ENCODE measurements at regions not wholly inside any gene's neighbourhood (a gene's known extent, or its start where the extent isn't known, plus 50 kb on each side); places are given as distances from the start of the nearest gene placed in this dataset.

GRCh38 chr9:90271707-90272106 is 370.9 kb downstream of the DIRAS2 start:
- no peak overlapping the region for H3K27ac Mint-ChIP-seq
- H3K9me3 Mint-ChIP-seq, result no peaks in the 10 kb centered on the region
- DNase-seq, result no peak
- no peaks in the 10 kb centered on the region for H3K4me1 Mint-ChIP-seq
- peaks cover 8% of the 10 kb centered on the region for H3K27me3 Mint-ChIP-seq
- H3K36me3 Mint-ChIP-seq, result no peaks in the 10 kb centered on the region
- CTCF ChIA-PET, result no interaction called here
- H3K4me3 Mint-ChIP-seq, result no peak overlapping the region

- H3K27me3 Mint-ChIP-seq, result peaks cover 9% of the 10 kb centered on the region
- no peak overlapping the region for H3K4me3 Mint-ChIP-seq
- CTCF ChIA-PET, result no interaction called here
Observed at GRCh38 chr9:90274725-90275124, 367.9 kb downstream of the DIRAS2 start.

GRCh38 chr9:90285946-90286345 is 356.7 kb downstream of the DIRAS2 start:
- no peak for DNase-seq
- no peaks in the 10 kb centered on the region for H3K9me3 Mint-ChIP-seq

More at GRCh38 chr9:90274725-90275124, 367.9 kb downstream of the DIRAS2 start:
- H3K27ac Mint-ChIP-seq, result no peak overlapping the region
- no peaks in the 10 kb centered on the region for H3K4me1 Mint-ChIP-seq
- DNase-seq, result no peak
- H3K36me3 Mint-ChIP-seq, result no peaks in the 10 kb centered on the region
- no peaks in the 10 kb centered on the region for H3K9me3 Mint-ChIP-seq

GRCh38 chr9:90287567-90288274 is 354.9 kb downstream of the DIRAS2 start:
- Mint-ChIP-seq H3K9me3 (no peaks in the 10 kb centered on the region), H3K27me3 (peaks cover 24% of the 10 kb centered on the region), H3K27ac (no peak overlapping the region), H3K4me3 (no peak overlapping the region), H3K36me3 (no peaks in the 10 kb centered on the region), H3K4me1 (no peaks in the 10 kb centered on the region)
- CTCF ChIA-PET, result no interaction called here
- DNase-seq, result no peak

More at GRCh38 chr9:90285946-90286345, 356.7 kb downstream of the DIRAS2 start:
- peaks cover 18% of the 10 kb centered on the region for H3K27me3 Mint-ChIP-seq
- no peaks in the 10 kb centered on the region for H3K4me1 Mint-ChIP-seq
- CTCF ChIA-PET, result no interaction called here
- no peaks in the 10 kb centered on the region for H3K36me3 Mint-ChIP-seq
- no peak overlapping the region for H3K4me3 Mint-ChIP-seq
- no peak overlapping the region for H3K27ac Mint-ChIP-seq

- Mint-ChIP-seq H3K4me3 (no peak overlapping the region), H3K4me1 (no peaks in the 10 kb centered on the region), H3K9me3 (no peaks in the 10 kb centered on the region), H3K27me3 (peaks cover 24% of the 10 kb centered on the region), H3K27ac (no peak overlapping the region), H3K36me3 (no peaks in the 10 kb centered on the region)
- no peak for DNase-seq
- CTCF ChIA-PET, result no interaction called here
Observed at GRCh38 chr9:90288275-90288639, 354.4 kb downstream of the DIRAS2 start.

GRCh38 chr9:90290716-90291485 is 351.7 kb downstream of the DIRAS2 start:
- H3K4me1 Mint-ChIP-seq, result no peaks in the 10 kb centered on the region

GRCh38 chr9:90296539-90296938 is 346.1 kb downstream of the DIRAS2 start:
- H3K4me1 Mint-ChIP-seq, result no peaks in the 10 kb centered on the region
- H3K27ac Mint-ChIP-seq, result no peak overlapping the region
- CTCF ChIA-PET, result no interaction called here
- no peak for DNase-seq
- H3K36me3 Mint-ChIP-seq, result no peaks in the 10 kb centered on the region
- peaks cover 6% of the 10 kb centered on the region for H3K27me3 Mint-ChIP-seq
- no peak overlapping the region for H3K4me3 Mint-ChIP-seq
- no peaks in the 10 kb centered on the region for H3K9me3 Mint-ChIP-seq

More at GRCh38 chr9:90290716-90291485, 351.7 kb downstream of the DIRAS2 start:
- Mint-ChIP-seq H3K27ac (no peak overlapping the region), H3K27me3 (peaks cover 20% of the 10 kb centered on the region), H3K36me3 (no peaks in the 10 kb centered on the region), H3K9me3 (no peaks in the 10 kb centered on the region), H3K4me3 (no peak overlapping the region)
- CTCF ChIA-PET, result no interaction called here
- no peak for DNase-seq

GRCh38 chr9:90299968-90300367 is 342.7 kb downstream of the DIRAS2 start:
- Mint-ChIP-seq H3K4me1 (no peaks in the 10 kb centered on the region), H3K9me3 (no peaks in the 10 kb centered on the region), H3K4me3 (no peak overlapping the region), H3K27ac (no peak overlapping the region), H3K27me3 (peaks cover 5% of the 10 kb centered on the region), H3K36me3 (no peaks in the 10 kb centered on the region)
- CTCF ChIA-PET, result no interaction called here
- no peak for DNase-seq

GRCh38 chr9:90300611-90301276 is 341.9 kb downstream of the DIRAS2 start:
- CTCF ChIA-PET, result no interaction called here
- H3K27ac Mint-ChIP-seq, result no peak overlapping the region
- H3K4me3 Mint-ChIP-seq, result no peak overlapping the region
- H3K4me1 Mint-ChIP-seq, result no peaks in the 10 kb centered on the region
- H3K9me3 Mint-ChIP-seq, result no peaks in the 10 kb centered on the region
- peaks cover 5% of the 10 kb centered on the region for H3K27me3 Mint-ChIP-seq
- H3K36me3 Mint-ChIP-seq, result no peaks in the 10 kb centered on the region
- DNase-seq, result no peak

GRCh38 chr9:90301277-90301653 is 341.4 kb downstream of the DIRAS2 start:
- CTCF ChIA-PET, result no interaction called here
- H3K9me3 Mint-ChIP-seq, result no peaks in the 10 kb centered on the region
- peaks cover 5% of the 10 kb centered on the region for H3K27me3 Mint-ChIP-seq
- no peaks in the 10 kb centered on the region for H3K4me1 Mint-ChIP-seq
- no peak for DNase-seq
- no peaks in the 10 kb centered on the region for H3K36me3 Mint-ChIP-seq
- H3K4me3 Mint-ChIP-seq, result no peak overlapping the region
- H3K27ac Mint-ChIP-seq, result no peak overlapping the region

- Mint-ChIP-seq H3K4me3 (no peak overlapping the region), H3K36me3 (no peaks in the 10 kb centered on the region), H3K9me3 (no peaks in the 10 kb centered on the region), H3K27me3 (peaks cover 5% of the 10 kb centered on the region), H3K27ac (no peak overlapping the region), H3K4me1 (no peaks in the 10 kb centered on the region)
- DNase-seq, result no peak
- CTCF ChIA-PET, result no interaction called here
Observed at GRCh38 chr9:90303655-90304054, 339.0 kb downstream of the DIRAS2 start.

- no peak overlapping the region for H3K4me3 Mint-ChIP-seq
- H3K27me3 Mint-ChIP-seq, result peaks cover 5% of the 10 kb centered on the region
- DNase-seq, result no peak
- no peaks in the 10 kb centered on the region for H3K4me1 Mint-ChIP-seq
- H3K9me3 Mint-ChIP-seq, result no peaks in the 10 kb centered on the region
- H3K27ac Mint-ChIP-seq, result no peak overlapping the region
- no peaks in the 10 kb centered on the region for H3K36me3 Mint-ChIP-seq
- CTCF ChIA-PET, result no interaction called here
Observed at GRCh38 chr9:90306158-90306557, 336.5 kb downstream of the DIRAS2 start.

- no peak for DNase-seq
- no peaks in the 10 kb centered on the region for H3K36me3 Mint-ChIP-seq
- no peak overlapping the region for H3K27ac Mint-ChIP-seq
- H3K9me3 Mint-ChIP-seq, result no peaks in the 10 kb centered on the region
- CTCF ChIA-PET, result no interaction called here
- H3K4me3 Mint-ChIP-seq, result no peak overlapping the region
- no peaks in the 10 kb centered on the region for H3K4me1 Mint-ChIP-seq
- peaks cover 8% of the 10 kb centered on the region for H3K27me3 Mint-ChIP-seq
Observed at GRCh38 chr9:90307167-90307833, 335.3 kb downstream of the DIRAS2 start.

- no peaks in the 10 kb centered on the region for H3K4me1 Mint-ChIP-seq
- CTCF ChIA-PET, result no interaction called here
- no peaks in the 10 kb centered on the region for H3K9me3 Mint-ChIP-seq
- no peak for DNase-seq
- H3K4me3 Mint-ChIP-seq, result no peak overlapping the region
- no peaks in the 10 kb centered on the region for H3K36me3 Mint-ChIP-seq
- peaks cover 5% of the 10 kb centered on the region for H3K27me3 Mint-ChIP-seq
- no peak overlapping the region for H3K27ac Mint-ChIP-seq
Observed at GRCh38 chr9:90307891-90308290, 334.7 kb downstream of the DIRAS2 start.

Data from activated naive CD4-positive, alpha-beta T cell treated with anti-CD3 and anti-CD28 coated beads, Interleukin-2, amount 10 ng/mL, durations not matched to agents 7 days and 5 days (primary cell).